NT2/D1 (cell line): ENCODE measurements at regions not wholly inside any gene's neighbourhood (a gene's known extent, or its start where the extent isn't known, plus 50 kb on each side); places are given as distances from the start of the nearest gene placed in this dataset.

Experiments
- YY1 ChIP-seq: IDR thresholded peaks from 2 replicates; pipeline ENCODE4 v1.6.1; 2011; ENCODE audit not compliant: insufficient read length, insufficient read depth
- ZNF274 ChIP-seq: IDR thresholded peaks from 2 replicates; pipeline ENCODE4 v1.6.1; 2011; ENCODE audit warnings: mild to moderate bottlenecking, low read depth, low read length

DNA sequence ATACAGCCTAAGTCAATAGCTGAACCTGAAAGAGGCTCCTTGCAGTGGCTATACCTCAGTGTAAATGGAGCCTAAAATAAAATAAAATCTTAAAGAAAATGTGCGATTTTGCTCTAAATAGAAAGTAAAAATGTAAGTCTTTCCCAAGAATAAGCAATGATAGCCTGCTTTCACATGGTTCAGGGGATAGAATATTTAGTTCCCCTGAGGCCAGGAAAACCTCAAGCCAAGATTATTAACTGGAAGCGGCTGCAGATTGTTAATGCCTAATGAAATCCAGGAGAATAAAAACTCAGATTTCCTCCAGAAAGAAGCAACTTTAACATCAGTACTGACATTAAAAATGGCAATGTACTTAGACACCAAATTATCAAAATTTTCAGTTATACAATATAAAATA is 463.7 kb downstream of the CYLC2 start:
- TF ChIP-seq ZNF274, result no peak
- no peak for TF ChIP-seq YY1
